Stimulated activated CD8-positive, alpha-beta memory T cell treated with anti-CD3 and anti-CD28 coated beads, Interleukin-2, amount 100 ng/mL, for 48 hours (primary cell): ENCODE measurements at regions not wholly inside any gene's neighbourhood (a gene's known extent, or its start where the extent isn't known, plus 50 kb on each side); places are given as distances from the start of the nearest gene placed in this dataset.

ENCODE experiments used
- DNase-seq, 2 donors: peaks; one replicate each; pipeline ENCODE4 v3.0.0-alpha.2; 2020; ENCODE audit warnings: low read depth in 2 of 2

GRCh38 chr3:161555320-161555719 is 58.7 kb downstream of the OTOL1 start:
- DNase-seq, result no peak

- no peak for DNase-seq
These were observed 59.9 kb downstream of the OTOL1 start for GRCh38 chr3:161556533-161556932.

GRCh38 chr3:161556941-161557340 is 60.3 kb downstream of the OTOL1 start:
- DNase-seq, result no peak

- no peak for DNase-seq
These were observed 61.0 kb downstream of the OTOL1 start for GRCh38 chr3:161557445-161558150.

- DNase-seq, result no peak
These were observed 61.6 kb downstream of the OTOL1 start for GRCh38 chr3:161558236-161558635.

GRCh38 chr3:161559177-161559998 is 62.8 kb downstream of the OTOL1 start:
- no peak for DNase-seq

GRCh38 chr3:161560008-161560637 is 63.5 kb downstream of the OTOL1 start:
- DNase-seq, result no peak

GRCh38 chr3:161567577-161568361 is 71.2 kb downstream of the OTOL1 start:
- DNase-seq, result no peak

- no peak for DNase-seq
These were observed 72.1 kb downstream of the OTOL1 start for GRCh38 chr3:161568671-161569070.

GRCh38 chr3:161571951-161572350 is 75.3 kb downstream of the OTOL1 start:
- DNase-seq, result no peak

- no peak for DNase-seq
These were observed 76.5 kb downstream of the OTOL1 start for GRCh38 chr3:161573136-161573535.

- DNase-seq, result no peak
These were observed 79.3 kb downstream of the OTOL1 start for GRCh38 chr3:161575901-161576300.

- no peak for DNase-seq
These were observed 79.7 kb downstream of the OTOL1 start for GRCh38 chr3:161576311-161576710.

- no peak for DNase-seq
These were observed 80.3 kb downstream of the OTOL1 start for GRCh38 chr3:161576714-161577510.

GRCh38 chr3:161577662-161578061 is 81.1 kb downstream of the OTOL1 start:
- no peak for DNase-seq

GRCh38 chr3:161579395-161580126 is 83.0 kb downstream of the OTOL1 start:
- no peak for DNase-seq

- no peak for DNase-seq
These were observed 89.3 kb downstream of the OTOL1 start for GRCh38 chr3:161585922-161586321.

GRCh38 chr3:161586556-161587235 is 90.1 kb downstream of the OTOL1 start:
- no peak for DNase-seq

GRCh38 chr3:161598639-161599038 is 102.0 kb downstream of the OTOL1 start:
- DNase-seq, result no peak

- DNase-seq, result no peak
These were observed 103.1 kb downstream of the OTOL1 start for GRCh38 chr3:161599697-161600096.
